ENCODE measurements at regions not wholly inside any gene's neighbourhood (a gene's known extent, or its start where the extent isn't known, plus 50 kb on each side); places are given as distances from the start of the nearest gene placed in this dataset.

- ChIA-PET CTCF (interaction anchor here (0.7 kb wide), 1 partner anchor 91 kb away, joined by 3 read pairs; no protein-coding TSS in a partner anchor), POLR2A (no interaction called here)
- no peak overlapping the region for H3K4me3 ChIP-seq (ENCODE audit: low read depth, low read length)
- no peak for DNase-seq (ENCODE audit: low read depth, low spot score)
- TF ChIP-seq, protein P1, sequence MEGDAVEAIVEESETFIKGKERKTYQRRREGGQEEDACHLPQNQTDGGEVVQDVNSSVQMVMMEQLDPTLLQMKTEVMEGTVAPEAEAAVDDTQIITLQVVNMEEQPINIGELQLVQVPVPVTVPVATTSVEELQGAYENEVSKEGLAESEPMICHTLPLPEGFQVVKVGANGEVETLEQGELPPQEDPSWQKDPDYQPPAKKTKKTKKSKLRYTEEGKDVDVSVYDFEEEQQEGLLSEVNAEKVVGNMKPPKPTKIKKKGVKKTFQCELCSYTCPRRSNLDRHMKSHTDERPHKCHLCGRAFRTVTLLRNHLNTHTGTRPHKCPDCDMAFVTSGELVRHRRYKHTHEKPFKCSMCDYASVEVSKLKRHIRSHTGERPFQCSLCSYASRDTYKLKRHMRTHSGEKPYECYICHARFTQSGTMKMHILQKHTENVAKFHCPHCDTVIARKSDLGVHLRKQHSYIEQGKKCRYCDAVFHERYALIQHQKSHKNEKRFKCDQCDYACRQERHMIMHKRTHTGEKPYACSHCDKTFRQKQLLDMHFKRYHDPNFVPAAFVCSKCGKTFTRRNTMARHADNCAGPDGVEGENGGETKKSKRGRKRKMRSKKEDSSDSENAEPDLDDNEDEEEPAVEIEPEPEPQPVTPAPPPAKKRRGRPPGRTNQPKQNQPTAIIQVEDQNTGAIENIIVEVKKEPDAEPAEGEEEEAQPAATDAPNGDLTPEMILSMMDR (IDR thresholded peaks at IDR 0.05; ENCODE audit: insufficient read depth, low read length, missing control alignments), result no peak
These were observed 165.6 kb upstream of the FSTL4 start for GRCh38 chr5:133777951-133778350.

GRCh38 chr5:133775584-133776304 is 163.4 kb upstream of the FSTL4 start:
- no peak overlapping the region for H3K4me3 ChIP-seq (ENCODE audit: low read depth, low read length)
- TF ChIP-seq, protein P1 (IDR thresholded peaks at IDR 0.05; ENCODE audit: insufficient read depth, low read length, missing control alignments), result no peak
- no peak for DNase-seq (ENCODE audit: low read depth, low spot score)
- ChIA-PET POLR2A (no interaction called here), CTCF (no interaction called here)

GRCh38 chr5:133773247-133774202 is 161.2 kb upstream of the FSTL4 start:
- no peak overlapping the region for H3K4me3 ChIP-seq (ENCODE audit: low read depth, low read length)
- CTCF ChIA-PET, result no interaction called here
- no peak for DNase-seq (ENCODE audit: low read depth, low spot score)
- POLR2A ChIA-PET, result no interaction called here
- TF ChIP-seq, protein P1 (IDR thresholded peaks at IDR 0.05; ENCODE audit: insufficient read depth, low read length, missing control alignments), result no peak

DNA sequence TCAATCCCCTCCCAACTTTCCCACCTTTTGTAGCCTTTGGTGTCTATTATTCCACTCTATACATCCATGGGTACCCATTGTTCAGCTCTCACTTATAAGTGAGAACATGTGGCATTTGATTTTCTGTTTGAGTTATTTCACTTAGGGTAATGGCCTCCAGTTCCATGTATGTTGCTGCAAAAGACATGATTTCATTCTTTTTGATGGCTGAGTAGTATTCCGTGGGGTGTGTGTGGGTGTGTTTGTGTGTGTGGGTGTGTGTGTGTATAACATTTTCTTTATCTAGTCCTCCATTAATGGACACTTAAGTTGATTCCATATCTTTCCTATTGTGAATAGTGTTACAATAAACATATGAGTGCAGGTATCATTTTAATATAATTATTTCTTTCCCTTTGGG is 157.5 kb upstream of the FSTL4 start:
- ChIA-PET POLR2A (no interaction called here), CTCF (no interaction called here)
- DNase-seq (ENCODE audit: low read depth, low spot score), result no peak
- H3K4me3 ChIP-seq (ENCODE audit: low read depth, low read length), result no peak overlapping the region
- TF ChIP-seq, protein P1 (IDR thresholded peaks at IDR 0.05; ENCODE audit: insufficient read depth, low read length, missing control alignments), result no peak

DNA sequence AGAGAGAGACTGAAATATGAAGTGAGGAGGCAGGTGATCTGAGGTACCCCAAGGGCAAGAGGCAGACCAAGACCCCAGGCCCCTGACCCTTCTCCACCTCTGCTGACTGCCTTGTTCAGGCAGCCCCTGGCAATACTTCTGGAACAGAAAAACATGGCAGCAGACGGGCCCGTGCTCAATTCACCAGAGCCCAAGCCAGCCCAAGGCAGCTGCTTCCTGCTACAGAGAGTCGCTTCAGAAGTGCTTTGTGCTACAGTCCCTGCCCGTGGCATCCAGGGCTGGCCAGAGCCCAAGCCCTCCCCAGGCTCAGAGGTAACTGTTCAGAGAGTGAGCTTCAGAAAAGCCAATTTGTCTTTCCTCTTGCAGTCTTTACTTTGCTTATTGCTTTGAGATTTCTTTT is 151.4 kb upstream of the FSTL4 start:
- POLR2A ChIA-PET, result no interaction called here
- DNase-seq (ENCODE audit: low read depth, low spot score), result no peak
- H3K4me3 ChIP-seq (ENCODE audit: low read depth, low read length), result no peak overlapping the region
- CTCF ChIA-PET, result interaction anchor here (1.1 kb wide), 1 partner anchor 10 kb away, joined by 4 read pairs; no protein-coding TSS in a partner anchor
- TF ChIP-seq, protein P1 (IDR thresholded peaks at IDR 0.05; ENCODE audit: insufficient read depth, low read length, missing control alignments), result no peak

DNA sequence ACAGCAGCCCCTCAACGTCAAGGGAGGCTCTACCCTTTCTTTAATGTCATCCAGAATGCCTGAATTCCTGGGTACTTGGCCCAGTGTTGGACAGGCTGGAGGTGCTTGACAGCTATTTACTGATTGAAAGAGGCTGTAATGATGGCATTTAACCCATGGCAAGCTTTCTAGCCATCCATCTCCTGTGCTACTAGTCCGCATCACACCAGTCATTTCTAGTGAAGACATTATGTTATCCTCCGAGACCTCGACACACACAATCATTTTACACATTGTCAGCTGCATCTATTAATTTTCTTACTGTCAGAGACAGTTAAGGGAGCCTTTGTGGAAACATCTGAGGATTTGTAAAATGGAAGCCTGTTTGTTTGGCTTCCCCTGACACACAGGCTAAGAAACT is 149.3 kb upstream of the FSTL4 start:
- ChIA-PET CTCF (no interaction called here), POLR2A (no interaction called here)
- TF ChIP-seq, protein P1 (IDR thresholded peaks at IDR 0.05; ENCODE audit: insufficient read depth, low read length, missing control alignments), result no peak

More for the DNA sequence above, 149.3 kb upstream of the FSTL4 start:
- no peak overlapping the region for H3K4me3 ChIP-seq (ENCODE audit: low read depth, low read length)
- DNase-seq (ENCODE audit: low read depth, low spot score), result no peak
